Mucosa of stomach (tissue), 1 donor: ENCODE measurements at regions not wholly inside any gene's neighbourhood (a gene's known extent, or its start where the extent isn't known, plus 50 kb on each side); places are given as distances from the start of the nearest gene placed in this dataset.

Source experiments
- H3K27me3 ChIP-seq: one replicate; pipeline ENCODE4 v1.7.0; 2013; ENCODE audit warnings: mild to moderate bottlenecking, low read length; ENCODE audit not compliant: control insufficient read depth, insufficient read depth
- H3K36me3 ChIP-seq: one replicate; pipeline ENCODE4 v1.7.0; 2013; ENCODE audit warnings: low read length; ENCODE audit not compliant: control insufficient read depth, insufficient read depth
- H3K4me1 ChIP-seq: one replicate; pipeline ENCODE4 v1.7.0; 2013; ENCODE audit warnings: mild to moderate bottlenecking, low read length; ENCODE audit not compliant: control insufficient read depth, insufficient read depth
- H3K4me3 ChIP-seq: one replicate; pipeline ENCODE4 v1.7.0; 2013; ENCODE audit warnings: low read length
- H3K9ac ChIP-seq: one replicate; pipeline ENCODE4 v1.7.0; 2013; ENCODE audit warnings: mild to moderate bottlenecking, low read length, moderate library complexity
- H3K9me3 ChIP-seq: one replicate; pipeline ENCODE4 v1.7.0; 2013; ENCODE audit warnings: mild to moderate bottlenecking, low read length, moderate library complexity; ENCODE audit not compliant: control insufficient read depth
- donor health status: Pancreatic carcinoma.

- no peaks in the 10 kb centered on the region for H3K27me3 ChIP-seq
Measured at GRCh38 chr2:59926731-59927130, 626.7 kb downstream of the BCL11A start.

GRCh38 chr2:59925321-59925720, 628.1 kb downstream of the BCL11A start:
- Histone ChIP-seq H3K36me3 (no peaks in the 10 kb centered on the region), H3K4me1 (no peaks in the 10 kb centered on the region), H3K9me3 (no peaks in the 10 kb centered on the region)

More at GRCh38 chr2:59926731-59927130, 626.7 kb downstream of the BCL11A start:
- Histone ChIP-seq H3K36me3 (no peaks in the 10 kb centered on the region), H3K4me1 (no peaks in the 10 kb centered on the region), H3K9me3 (no peaks in the 10 kb centered on the region), H3K4me3 (no peak overlapping the region), H3K9ac (no peak overlapping the region)

GRCh38 chr2:59924346-59924745, 629.1 kb downstream of the BCL11A start:
- Histone ChIP-seq H3K27me3 (no peaks in the 10 kb centered on the region), H3K4me1 (no peaks in the 10 kb centered on the region), H3K9ac (no peak overlapping the region), H3K9me3 (no peaks in the 10 kb centered on the region), H3K36me3 (no peaks in the 10 kb centered on the region), H3K4me3 (no peak overlapping the region)

More at GRCh38 chr2:59925321-59925720, 628.1 kb downstream of the BCL11A start:
- no peak overlapping the region for H3K4me3 ChIP-seq
- H3K27me3 ChIP-seq = no peaks in the 10 kb centered on the region
- H3K9ac ChIP-seq = no peak overlapping the region

- no peaks in the 10 kb centered on the region for H3K36me3 ChIP-seq
- H3K4me3 ChIP-seq = no peak overlapping the region
- no peaks in the 10 kb centered on the region for H3K4me1 ChIP-seq
- H3K9ac ChIP-seq = no peak overlapping the region
- no peaks in the 10 kb centered on the region for H3K27me3 ChIP-seq
- H3K9me3 ChIP-seq = no peaks in the 10 kb centered on the region
Measured at GRCh38 chr2:59922450-59922849, 631.0 kb downstream of the BCL11A start.

- Histone ChIP-seq H3K27me3 (no peaks in the 10 kb centered on the region), H3K4me1 (no peaks in the 10 kb centered on the region), H3K36me3 (no peaks in the 10 kb centered on the region), H3K4me3 (no peak overlapping the region), H3K9ac (no peak overlapping the region), H3K9me3 (no peaks in the 10 kb centered on the region)
Measured at GRCh38 chr2:59921743-59922142, 631.7 kb downstream of the BCL11A start.

GRCh38 chr2:59920961-59921360, 632.5 kb downstream of the BCL11A start:
- no peak overlapping the region for H3K9ac ChIP-seq
- no peaks in the 10 kb centered on the region for H3K9me3 ChIP-seq
- H3K27me3 ChIP-seq = no peaks in the 10 kb centered on the region
- no peak overlapping the region for H3K4me3 ChIP-seq
- no peaks in the 10 kb centered on the region for H3K4me1 ChIP-seq
- H3K36me3 ChIP-seq = no peaks in the 10 kb centered on the region

- Histone ChIP-seq H3K4me1 (no peaks in the 10 kb centered on the region), H3K27me3 (no peaks in the 10 kb centered on the region), H3K9ac (no peak overlapping the region), H3K36me3 (no peaks in the 10 kb centered on the region), H3K9me3 (no peaks in the 10 kb centered on the region), H3K4me3 (no peak overlapping the region)
Measured at GRCh38 chr2:59920307-59920706, 633.1 kb downstream of the BCL11A start.

GRCh38 chr2:59919579-59919978, 633.9 kb downstream of the BCL11A start:
- Histone ChIP-seq H3K4me1 (no peaks in the 10 kb centered on the region), H3K4me3 (no peak overlapping the region), H3K27me3 (no peaks in the 10 kb centered on the region), H3K9me3 (no peaks in the 10 kb centered on the region), H3K9ac (no peak overlapping the region), H3K36me3 (no peaks in the 10 kb centered on the region)

- no peaks in the 10 kb centered on the region for H3K9me3 ChIP-seq
- H3K9ac ChIP-seq = no peak overlapping the region
Measured at GRCh38 chr2:59912042-59912441, 641.4 kb downstream of the BCL11A start.

GRCh38 chr2:59910166-59910565, 643.3 kb downstream of the BCL11A start:
- H3K9ac ChIP-seq = no peak overlapping the region
- H3K36me3 ChIP-seq = no peaks in the 10 kb centered on the region
- no peaks in the 10 kb centered on the region for H3K9me3 ChIP-seq
- no peaks in the 10 kb centered on the region for H3K4me1 ChIP-seq
- no peak overlapping the region for H3K4me3 ChIP-seq
- no peaks in the 10 kb centered on the region for H3K27me3 ChIP-seq

More at GRCh38 chr2:59912042-59912441, 641.4 kb downstream of the BCL11A start:
- H3K27me3 ChIP-seq = no peaks in the 10 kb centered on the region
- H3K4me3 ChIP-seq = no peak overlapping the region
- H3K36me3 ChIP-seq = no peaks in the 10 kb centered on the region
- no peaks in the 10 kb centered on the region for H3K4me1 ChIP-seq

GRCh38 chr2:59909147-59909546, 644.3 kb downstream of the BCL11A start:
- Histone ChIP-seq H3K9me3 (no peaks in the 10 kb centered on the region), H3K4me3 (no peak overlapping the region), H3K36me3 (no peaks in the 10 kb centered on the region), H3K27me3 (no peaks in the 10 kb centered on the region), H3K9ac (no peak overlapping the region), H3K4me1 (no peaks in the 10 kb centered on the region)

- Histone ChIP-seq H3K4me3 (no peak overlapping the region), H3K27me3 (no peaks in the 10 kb centered on the region), H3K9me3 (no peaks in the 10 kb centered on the region), H3K9ac (no peak overlapping the region), H3K36me3 (no peaks in the 10 kb centered on the region), H3K4me1 (no peaks in the 10 kb centered on the region)
Measured at GRCh38 chr2:59905731-59906130, 647.7 kb downstream of the BCL11A start.

GRCh38 chr2:59903994-59904544, 649.4 kb downstream of the BCL11A start:
- Histone ChIP-seq H3K9ac (no peak overlapping the region), H3K4me3 (no peak overlapping the region), H3K36me3 (no peaks in the 10 kb centered on the region), H3K27me3 (no peaks in the 10 kb centered on the region), H3K9me3 (no peaks in the 10 kb centered on the region), H3K4me1 (no peaks in the 10 kb centered on the region)
